Left forelimb (tissue), 1 donor: ENCODE measurements at regions not wholly inside any gene's neighbourhood (a gene's known extent, or its start where the extent isn't known, plus 50 kb on each side); places are given as distances from the start of the nearest gene placed in this dataset.

Experiments
- DNase-seq: peaks from one replicate; pipeline ENCODE4 v3.0.0-alpha.2; 2018; ENCODE audit warnings: low spot score

DNA sequence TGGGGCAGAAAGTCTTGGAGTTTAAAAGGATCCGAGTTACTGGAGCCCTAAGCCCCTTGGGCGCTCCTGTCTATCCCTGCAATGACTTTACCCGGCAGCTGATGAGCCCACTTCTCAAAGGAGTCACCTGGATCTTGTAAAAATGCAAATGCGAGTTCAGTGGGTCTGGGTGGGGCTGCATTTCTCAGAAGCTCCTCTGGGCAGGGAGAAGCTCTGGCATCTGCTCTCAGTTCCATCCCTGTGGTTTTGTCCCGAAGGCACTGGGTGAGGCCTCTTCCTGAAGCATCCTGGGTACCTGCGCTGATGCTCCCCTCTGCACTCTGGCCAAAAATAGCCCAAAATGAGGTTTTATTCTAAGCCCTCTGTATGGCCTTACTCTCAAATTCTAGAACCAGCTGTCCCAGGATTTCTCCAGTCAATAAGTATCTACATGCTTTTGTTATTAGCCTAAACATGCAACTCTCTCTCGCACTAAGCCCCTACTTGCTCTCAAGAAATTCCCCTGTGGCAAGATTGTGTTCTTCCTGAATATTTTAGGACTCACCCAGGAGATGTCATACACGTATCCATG lies 167.8 kb upstream of the APCDD1 start:
- no peak for DNase-seq

GRCh38 chr18:10289251-10289650 lies 165.2 kb upstream of the APCDD1 start:
- no peak for DNase-seq

DNA sequence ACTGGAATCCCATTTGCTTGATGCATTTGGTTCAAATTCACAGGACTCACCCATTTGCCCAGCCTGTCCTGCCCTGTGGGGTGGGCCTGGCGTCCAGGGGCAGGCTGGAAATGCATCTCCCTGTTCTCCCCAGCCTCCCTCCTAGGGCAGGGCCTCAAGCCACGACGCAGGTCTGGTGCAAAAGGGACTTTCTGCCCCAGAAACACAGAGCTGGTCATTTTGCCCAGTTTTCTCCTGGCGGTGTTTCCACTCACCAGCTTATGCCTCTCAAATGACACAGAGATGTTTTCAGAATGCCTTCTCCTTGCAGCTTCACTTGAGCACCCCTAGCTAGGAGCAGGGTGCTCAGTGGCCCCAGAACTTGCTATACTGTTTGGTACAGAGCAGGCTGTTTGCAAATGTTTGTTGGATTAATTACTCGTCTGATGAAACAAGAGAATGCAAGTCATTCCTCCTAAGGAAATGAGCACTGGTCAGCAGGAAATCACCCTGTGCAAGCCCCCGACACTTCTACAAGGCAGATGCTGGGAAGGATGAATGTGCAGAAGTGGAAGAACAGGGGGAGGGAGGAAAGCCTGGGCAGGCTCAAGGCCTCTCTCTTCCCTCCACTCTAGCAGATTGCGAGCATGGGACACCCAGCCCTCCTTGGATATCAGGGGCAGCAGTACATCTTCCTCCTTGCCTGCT lies 164.3 kb upstream of the APCDD1 start:
- no peak for DNase-seq

- DNase-seq, result no peak
Observed at GRCh38 chr18:10290638-10291235, 163.7 kb upstream of the APCDD1 start.

- DNase-seq, result no peak
Observed at GRCh38 chr18:10291568-10291981, 162.9 kb upstream of the APCDD1 start.

DNA sequence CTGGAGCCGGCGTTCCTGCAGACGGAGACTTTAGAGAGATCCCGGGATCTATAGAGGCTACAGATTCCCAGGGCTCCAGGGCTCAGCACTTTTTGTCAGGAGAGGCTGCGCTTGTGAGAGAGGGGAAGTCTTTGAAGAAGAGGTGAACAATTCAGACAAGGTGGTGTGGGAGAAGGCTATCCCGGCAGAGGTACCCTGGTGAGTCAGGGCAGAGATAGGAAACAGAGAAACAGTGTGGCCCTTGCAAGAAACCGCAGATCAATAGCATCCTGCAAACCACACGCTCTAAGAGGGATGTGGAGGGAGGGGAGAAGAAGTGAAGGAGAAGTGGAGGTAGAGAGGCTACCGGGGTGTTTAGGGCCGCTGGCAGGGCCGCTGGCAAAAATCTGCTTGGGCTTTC lies 160.5 kb upstream of the APCDD1 start:
- DNase-seq, result no peak

- DNase-seq, result no peak
Observed at GRCh38 chr18:10295751-10296150, 158.7 kb upstream of the APCDD1 start.

- no peak for DNase-seq
Observed at GRCh38 chr18:10296491-10296890, 157.9 kb upstream of the APCDD1 start.

GRCh38 chr18:10297086-10297485 lies 157.3 kb upstream of the APCDD1 start:
- DNase-seq, result no peak

- no peak for DNase-seq
Observed at GRCh38 chr18:10298346-10298745, 156.1 kb upstream of the APCDD1 start.

DNA sequence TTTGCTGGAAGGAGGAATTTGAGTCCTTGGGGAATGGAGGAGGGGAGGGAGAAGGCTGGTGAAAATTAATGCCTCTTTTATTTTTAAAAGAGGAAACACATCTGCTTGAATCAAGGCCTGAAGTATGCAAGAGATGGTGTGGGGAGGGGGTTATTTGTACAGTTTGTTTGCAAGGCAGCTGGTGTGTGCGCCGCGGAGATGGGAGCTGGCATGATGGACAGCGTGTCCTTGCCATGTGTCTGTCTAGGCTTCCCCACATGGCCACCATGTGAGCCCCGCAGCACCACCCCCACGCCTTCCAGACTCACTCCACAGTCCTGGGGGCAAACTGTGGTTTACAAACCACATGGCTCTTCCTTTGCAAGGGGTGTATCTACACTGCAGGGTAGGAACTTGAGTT lies 154.8 kb upstream of the APCDD1 start:
- no peak for DNase-seq

DNA sequence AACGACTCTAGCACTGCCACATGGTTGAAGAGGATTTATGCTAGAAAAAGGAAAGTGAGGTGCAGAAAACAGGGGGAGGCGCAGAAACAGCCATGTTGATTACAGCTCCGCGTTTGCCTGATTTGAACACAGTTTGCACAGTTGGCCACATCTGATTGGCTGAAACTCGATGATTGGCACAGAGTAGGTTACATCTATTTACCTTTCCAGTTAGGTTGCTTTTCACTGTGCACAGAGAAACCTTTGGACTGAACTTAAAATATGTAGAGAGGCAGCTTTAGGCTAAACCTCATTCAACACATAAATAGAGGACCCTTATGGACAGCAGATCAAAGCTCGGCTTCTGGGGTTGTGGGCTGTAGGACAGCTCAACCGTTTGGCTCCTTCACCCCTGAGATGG lies 153.7 kb upstream of the APCDD1 start:
- no peak for DNase-seq

- DNase-seq, result no peak
Observed at GRCh38 chr18:10301831-10302483, 152.5 kb upstream of the APCDD1 start.

- no peak for DNase-seq
Observed at GRCh38 chr18:10303171-10303570, 151.3 kb upstream of the APCDD1 start.

- DNase-seq, result no peak
Observed at GRCh38 chr18:10304853-10305252, 149.6 kb upstream of the APCDD1 start.

DNA sequence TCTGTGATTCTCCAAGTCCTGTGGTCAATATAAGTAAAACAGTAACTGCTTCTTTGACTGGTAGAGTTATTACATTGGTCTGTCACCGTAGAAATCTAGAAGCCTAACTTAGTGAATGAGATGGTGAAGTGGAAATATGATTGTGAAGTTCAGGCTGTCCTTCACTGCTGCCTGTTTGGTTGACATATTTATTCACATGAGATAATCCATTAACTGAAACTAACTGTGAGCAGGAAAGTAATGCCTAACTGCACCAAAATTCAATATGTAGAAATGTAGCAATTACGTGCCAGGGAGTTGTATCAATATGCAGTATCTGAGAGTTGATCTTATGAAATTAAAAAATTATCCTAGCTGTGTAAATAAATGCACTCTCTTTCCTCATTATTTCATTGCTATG lies 147.7 kb upstream of the APCDD1 start:
- DNase-seq, result no peak

GRCh38 chr18:10308154-10308553 lies 146.3 kb upstream of the APCDD1 start:
- no peak for DNase-seq

GRCh38 chr18:10310626-10311025 lies 143.8 kb upstream of the APCDD1 start:
- DNase-seq, result no peak

DNA sequence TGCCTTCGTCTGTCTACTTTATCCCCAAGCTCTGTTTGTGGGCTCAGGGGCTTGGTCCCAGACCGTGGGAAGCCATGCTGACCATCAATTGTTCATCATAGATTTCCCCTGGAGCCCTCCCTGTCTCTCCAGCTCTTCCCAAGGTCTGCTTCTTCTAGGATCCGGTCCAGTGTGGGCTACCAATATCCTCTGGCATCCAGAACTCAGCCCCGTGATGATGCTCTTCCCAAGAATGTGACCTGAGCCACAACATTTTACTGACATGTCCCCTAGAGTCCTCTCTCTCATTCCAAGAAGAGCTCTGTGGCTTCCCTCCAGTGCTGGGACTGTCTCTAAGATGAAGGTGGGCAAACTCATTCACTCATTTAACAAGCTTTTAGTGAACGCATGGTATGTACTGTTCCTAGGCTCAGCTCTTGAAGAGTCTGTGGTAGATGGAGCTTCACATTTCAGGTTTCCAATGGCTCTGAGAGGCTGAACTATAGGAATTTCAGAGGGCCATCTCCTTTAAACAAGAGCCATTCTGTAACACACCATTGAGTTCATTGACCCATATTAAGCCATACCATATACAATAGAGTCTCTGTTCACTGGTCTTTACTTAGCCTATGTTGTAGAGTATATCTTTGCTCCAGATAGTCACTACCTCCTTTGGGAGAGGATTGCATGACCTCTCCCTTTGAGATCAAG lies 142.0 kb upstream of the APCDD1 start:
- no peak for DNase-seq

GRCh38 chr18:10313016-10313342 lies 141.5 kb upstream of the APCDD1 start:
- DNase-seq, result no peak

GRCh38 chr18:10314066-10314465 lies 140.4 kb upstream of the APCDD1 start:
- DNase-seq, result no peak

- DNase-seq, result no peak
Observed at GRCh38 chr18:10315522-10315921, 138.9 kb upstream of the APCDD1 start.

- no peak for DNase-seq
Observed at GRCh38 chr18:10316778-10317177, 137.7 kb upstream of the APCDD1 start.
